ENCODE measurements at regions not wholly inside any gene's neighbourhood (a gene's known extent, or its start where the extent isn't known, plus 50 kb on each side); places are given as distances from the start of the nearest gene placed in this dataset.

GRCh38 chr9:105887679-105888078 is 193.3 kb downstream of the TMEM38B start:
- intact Hi-C loops (cut with micrococcal nuclease) = no loop called here
- H3K9me2 ChIP-seq (replicated peaks; ENCODE audit: low read length) = no peaks in the 10 kb centered on the region
- DNase-seq (no peak), ATAC-seq (no peak)
- BruUV-seq (replicated peaks) = no TSS peak
- no peaks in the 10 kb centered on the region for H3K27me3 ChIP-seq (ENCODE audit: low read length)
- H3K4me3 ChIP-seq (ENCODE audit: low read length) = no peak overlapping the region
- no peaks in the 10 kb centered on the region for H3K79me2 ChIP-seq (ENCODE audit: low read length)
- H2AFZ ChIP-seq (ENCODE audit: low read length) = no peak overlapping the region
- H3K4me2 ChIP-seq (ENCODE audit: low read length) = no peak overlapping the region
- no peaks in the 10 kb centered on the region for H3F3A ChIP-seq (ENCODE audit: low read length, unreplicated experiment)
- H3K27ac ChIP-seq (ENCODE audit: low read length) = no peak overlapping the region
- H3K9me3 ChIP-seq (ENCODE audit: low read length) = no peaks in the 10 kb centered on the region
- CTCF ChIA-PET = no interaction called here
- no peaks in the 10 kb centered on the region for H3K4me1 ChIP-seq (ENCODE audit: insufficient read depth, low read length)
- POLR2A ChIA-PET (ENCODE audit: unreplicated experiment) = no interaction called here
- no peaks in the 10 kb centered on the region for H3K36me3 ChIP-seq (ENCODE audit: low read depth, low read length)
- H3K9ac ChIP-seq (ENCODE audit: low read length) = no peak overlapping the region
- TF ChIP-seq EZH2phosphoT487 (IDR thresholded peaks at IDR 0.05; ENCODE audit: borderline replicate concordance, low read length) = no peak
- no peak for TF ChIP-seq CTCF (conservative IDR thresholded peaks at IDR 0.05; ENCODE audit: low read depth, low read length)
- TF ChIP-seq EZH2 (IDR thresholded peaks at IDR 0.05; ENCODE audit: low read length, unreplicated experiment) = no peak
- H4K20me1 ChIP-seq (ENCODE audit: low read length) = no peaks in the 10 kb centered on the region

GRCh38 chr9:105890046-105890822 is 195.9 kb downstream of the TMEM38B start:
- H3K27ac ChIP-seq (ENCODE audit: low read length) = no peak overlapping the region
- ATAC-seq = no peak

More at GRCh38 chr9:105890046-105890822, 195.9 kb downstream of the TMEM38B start:
- TF ChIP-seq CTCF (conservative IDR thresholded peaks at IDR 0.05; ENCODE audit: low read depth, low read length) = no peak
- no peak for TF ChIP-seq EZH2 (IDR thresholded peaks at IDR 0.05; ENCODE audit: low read length, unreplicated experiment)
- no peak for TF ChIP-seq EZH2phosphoT487 (IDR thresholded peaks at IDR 0.05; ENCODE audit: borderline replicate concordance, low read length)
- Histone ChIP-seq H3K9ac (ENCODE audit: low read length) (no peak overlapping the region), H3K9me3 (ENCODE audit: low read length) (no peaks in the 10 kb centered on the region), H2AFZ (ENCODE audit: low read length) (no peak overlapping the region), H4K20me1 (ENCODE audit: low read length) (no peaks in the 10 kb centered on the region), H3K79me2 (ENCODE audit: low read length) (no peaks in the 10 kb centered on the region), H3K4me2 (ENCODE audit: low read length) (no peak overlapping the region), H3K4me1 (ENCODE audit: insufficient read depth, low read length) (no peaks in the 10 kb centered on the region), H3K27me3 (ENCODE audit: low read length) (no peaks in the 10 kb centered on the region), H3F3A (ENCODE audit: low read length, unreplicated experiment) (no peaks in the 10 kb centered on the region), H3K36me3 (ENCODE audit: low read depth, low read length) (no peaks in the 10 kb centered on the region), H3K4me3 (ENCODE audit: low read length) (no peak overlapping the region), H3K9me2 (replicated peaks; ENCODE audit: low read length) (no peaks in the 10 kb centered on the region)
- CTCF ChIA-PET = no interaction called here
- intact Hi-C loops (cut with micrococcal nuclease) = no loop called here
- POLR2A ChIA-PET (ENCODE audit: unreplicated experiment) = no interaction called here
- no TSS peak for BruUV-seq (replicated peaks)
- no peak for DNase-seq
